Panc1 (cell line): ENCODE measurements at regions not wholly inside any gene's neighbourhood (a gene's known extent, or its start where the extent isn't known, plus 50 kb on each side); places are given as distances from the start of the nearest gene placed in this dataset.

Source experiments
- CTCF ChIP-seq: fragments of 450-650 bp; IDR thresholded peaks from 2 replicates; pipeline ENCODE4 v1.5.1; 2017; ENCODE audit warnings: mild to moderate bottlenecking
- POLR2AphosphoS5 ChIP-seq: IDR thresholded peaks from 2 replicates; pipeline ENCODE4 v1.6.1; 2012; ENCODE audit warnings: mild to moderate bottlenecking, low read depth, low read length, moderate library complexity

GRCh38 chr1:63255153-63255552, 67.2 kb upstream of the FOXD3 start:
- TF ChIP-seq CTCF (no peak), POLR2AphosphoS5 (no peak)
